ENCODE measurements at regions not wholly inside any gene's neighbourhood (a gene's known extent, or its start where the extent isn't known, plus 50 kb on each side); places are given as distances from the start of the nearest gene placed in this dataset.

DNA sequence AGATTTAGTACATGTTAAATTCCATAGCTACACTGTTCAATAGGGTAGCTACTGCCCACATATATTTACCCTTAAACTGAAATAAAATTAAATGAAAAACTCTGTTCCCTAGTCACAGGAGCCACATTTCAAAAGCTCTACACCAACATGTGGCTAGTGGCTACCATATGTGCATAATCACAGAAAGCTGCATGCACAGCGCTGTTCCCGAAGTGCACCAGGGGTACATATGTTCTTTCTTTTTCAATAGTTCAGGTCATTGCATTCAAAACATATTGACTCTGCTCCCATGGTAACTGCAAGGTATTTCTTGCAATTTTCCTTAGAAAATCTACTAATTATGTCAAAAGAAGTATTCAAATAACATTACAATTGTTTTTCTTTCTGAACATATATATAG, 591.2 kb downstream of the PDHA2 start:
- TF ChIP-seq, protein P1, sequence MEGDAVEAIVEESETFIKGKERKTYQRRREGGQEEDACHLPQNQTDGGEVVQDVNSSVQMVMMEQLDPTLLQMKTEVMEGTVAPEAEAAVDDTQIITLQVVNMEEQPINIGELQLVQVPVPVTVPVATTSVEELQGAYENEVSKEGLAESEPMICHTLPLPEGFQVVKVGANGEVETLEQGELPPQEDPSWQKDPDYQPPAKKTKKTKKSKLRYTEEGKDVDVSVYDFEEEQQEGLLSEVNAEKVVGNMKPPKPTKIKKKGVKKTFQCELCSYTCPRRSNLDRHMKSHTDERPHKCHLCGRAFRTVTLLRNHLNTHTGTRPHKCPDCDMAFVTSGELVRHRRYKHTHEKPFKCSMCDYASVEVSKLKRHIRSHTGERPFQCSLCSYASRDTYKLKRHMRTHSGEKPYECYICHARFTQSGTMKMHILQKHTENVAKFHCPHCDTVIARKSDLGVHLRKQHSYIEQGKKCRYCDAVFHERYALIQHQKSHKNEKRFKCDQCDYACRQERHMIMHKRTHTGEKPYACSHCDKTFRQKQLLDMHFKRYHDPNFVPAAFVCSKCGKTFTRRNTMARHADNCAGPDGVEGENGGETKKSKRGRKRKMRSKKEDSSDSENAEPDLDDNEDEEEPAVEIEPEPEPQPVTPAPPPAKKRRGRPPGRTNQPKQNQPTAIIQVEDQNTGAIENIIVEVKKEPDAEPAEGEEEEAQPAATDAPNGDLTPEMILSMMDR (IDR thresholded peaks at IDR 0.05 in 4 of 5, conservative IDR thresholded peaks at IDR 0.05 in 1 of 5), result no peak
- TF ChIP-seq POLR2A (IDR thresholded peaks at IDR 0.05), result no peak
